GM19463 (cell line): ENCODE measurements at regions not wholly inside any gene's neighbourhood (a gene's known extent, or its start where the extent isn't known, plus 50 kb on each side); places are given as distances from the start of the nearest gene placed in this dataset.
"Not testable (repeated sequence)": the region's sequence is repeated elsewhere in the genome, so short reads cannot be mapped to it uniquely, and the experiment has no call there.

Source experiments
- ATAC-seq: cut with Tn5 transposase; IDR thresholded peaks from one replicate; pipeline ENCODE4 v1.9.1; 2021; ENCODE audit warnings: mild to moderate bottlenecking, moderate library complexity; ENCODE audit not compliant: unreplicated experiment

- no peak for ATAC-seq
Measured at GRCh38 chr6:47405273-47405672, 72.3 kb upstream of the CD2AP start.

DNA sequence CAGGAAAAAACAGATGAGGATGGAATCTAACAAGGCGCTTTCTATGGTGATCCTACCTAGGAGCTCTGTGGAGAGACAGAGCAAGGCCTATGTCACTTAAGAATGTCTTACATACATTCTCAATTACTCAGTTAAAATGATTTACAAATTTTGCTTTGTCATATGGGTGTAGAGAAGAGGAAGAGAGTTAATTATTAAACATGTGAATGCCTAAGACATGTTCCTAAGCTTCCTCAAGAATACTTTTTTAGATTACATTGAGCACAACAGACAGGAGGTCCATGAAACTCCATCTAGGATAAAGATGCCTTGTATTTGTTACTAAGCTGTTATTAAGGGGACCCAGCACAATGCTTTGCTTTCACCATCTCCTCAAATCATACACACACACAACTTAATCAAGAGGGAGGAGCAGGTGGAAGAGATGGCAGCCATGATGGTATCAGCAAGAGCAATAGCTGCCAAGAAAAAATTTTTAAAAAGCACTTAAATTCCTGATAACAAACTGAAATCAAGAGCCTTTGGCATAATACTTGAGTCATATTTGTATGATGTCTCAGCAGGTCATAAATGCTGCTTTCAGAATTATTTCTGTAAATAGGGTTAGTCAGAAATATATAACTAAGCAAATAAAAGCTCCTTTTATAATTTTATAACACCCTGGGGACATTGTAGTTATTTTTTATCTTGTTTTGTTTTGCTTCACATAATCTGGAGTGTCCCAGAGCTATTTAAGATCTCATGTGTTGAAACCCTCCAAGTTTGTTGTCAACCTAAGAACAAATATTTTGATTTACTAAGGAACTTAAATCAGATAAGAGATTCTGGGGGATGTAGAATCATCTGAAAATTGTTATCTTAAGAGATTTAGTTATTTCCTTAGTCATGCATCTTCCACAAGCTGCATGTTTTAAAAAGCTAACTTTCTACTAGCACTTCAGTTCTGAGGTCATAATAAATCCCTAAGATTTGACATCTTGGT, 70.0 kb upstream of the CD2AP start:
- no peak for ATAC-seq

GRCh38 chr6:47413752-47414422, 63.7 kb upstream of the CD2AP start:
- peak; percentile 79 for ATAC-seq

- ATAC-seq: peak; percentile 55
Measured at GRCh38 chr6:47414423-47415167, 63.0 kb upstream of the CD2AP start.

DNA sequence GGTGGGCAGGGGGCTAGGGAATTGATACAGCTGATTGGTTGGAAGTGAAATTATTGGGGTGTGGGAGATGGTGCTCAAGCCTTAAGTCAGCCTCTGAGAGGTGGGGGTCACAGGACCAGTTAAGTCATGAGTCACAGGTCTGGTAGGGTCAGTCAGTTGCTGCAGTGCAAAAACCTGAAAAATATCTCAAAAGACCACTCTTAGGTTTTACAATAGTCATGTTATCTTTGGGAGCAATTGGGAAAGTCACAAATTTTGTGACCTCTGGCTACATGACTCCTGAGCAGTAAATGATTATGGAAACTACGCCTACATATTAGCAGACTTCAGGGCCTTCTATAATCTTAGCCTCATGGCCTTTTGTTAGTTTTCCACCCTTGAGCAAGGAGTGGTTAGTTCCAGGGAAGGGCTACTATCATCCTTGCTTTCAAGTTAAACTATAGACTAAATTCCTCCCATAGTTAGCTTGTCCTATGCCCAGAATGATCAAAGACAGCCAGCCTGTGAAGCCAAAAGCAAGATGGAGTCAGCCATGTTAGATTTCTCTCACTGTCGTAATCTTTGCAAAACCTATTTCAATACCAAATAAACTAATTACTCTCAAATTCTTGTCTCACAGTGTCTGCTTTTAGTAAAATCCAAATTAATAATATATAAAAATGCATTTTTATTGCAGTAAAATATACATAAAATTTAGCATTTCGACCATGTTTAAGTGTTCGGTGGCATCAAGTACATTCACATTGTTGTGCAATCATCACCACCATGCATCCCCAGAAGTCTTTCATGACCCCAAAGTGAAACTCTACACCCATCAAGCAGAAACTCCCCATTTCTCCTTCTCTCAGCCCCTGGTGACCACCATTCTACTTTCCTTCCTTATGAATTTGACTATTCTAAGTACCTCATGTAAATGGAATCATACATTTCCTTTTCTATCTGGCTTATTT, 60.9 kb upstream of the CD2AP start:
- no peak for ATAC-seq

- no peak for ATAC-seq
Measured at GRCh38 chr6:47419621-47420020, 58.0 kb upstream of the CD2AP start.

GRCh38 chr6:47420394-47421371, 56.9 kb upstream of the CD2AP start:
- ATAC-seq: no peak

GRCh38 chr6:47423079-47423478, 54.5 kb upstream of the CD2AP start:
- no peak for ATAC-seq

GRCh38 chr6:47424436-47424836, 53.2 kb upstream of the CD2AP start:
- ATAC-seq: no peak

GRCh38 chr6:47425724-47426123, 51.9 kb upstream of the CD2AP start:
- ATAC-seq: not testable (repeated sequence)

DNA sequence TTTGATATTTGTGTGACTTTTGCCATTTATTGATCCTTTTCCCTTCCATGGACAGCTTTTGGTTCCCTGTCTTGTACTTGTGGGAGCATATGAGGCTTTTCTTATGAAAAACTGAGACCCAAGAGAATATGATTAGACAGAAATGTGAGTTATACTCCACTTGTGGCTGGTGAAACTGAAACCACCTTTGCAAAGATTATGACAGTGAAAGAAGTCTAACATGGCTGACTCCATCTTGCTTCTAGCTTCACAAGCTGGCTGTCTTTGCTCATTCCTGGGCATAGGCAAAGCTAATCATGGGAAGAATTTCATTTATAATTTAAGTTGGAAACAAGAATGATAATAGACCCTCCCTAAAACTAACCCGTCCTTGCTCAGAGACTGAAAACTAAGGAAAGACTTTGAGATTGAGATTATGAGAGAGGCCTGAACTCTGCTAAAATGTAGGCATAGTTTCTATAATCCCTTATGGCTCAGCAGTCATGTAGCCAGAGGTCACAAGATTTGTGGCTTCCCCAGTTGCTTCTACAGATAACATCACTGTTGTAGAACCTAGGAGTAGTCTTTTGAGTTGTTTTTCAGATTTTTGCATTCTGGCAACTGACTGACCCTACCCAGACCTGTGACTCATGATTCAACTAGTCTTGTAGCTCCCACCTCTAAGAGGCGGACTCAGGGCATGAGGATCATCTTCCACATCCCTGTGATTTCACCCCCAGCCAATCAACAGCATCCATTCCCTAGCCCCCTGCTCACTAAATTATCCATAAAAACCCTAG, 50.9 kb upstream of the CD2AP start:
- no peak for ATAC-seq

GRCh38 chr6:47427680-47428079, 49.9 kb upstream of the CD2AP start:
- no peak for ATAC-seq
